ENCODE measurements at regions not wholly inside any gene's neighbourhood (a gene's known extent, or its start where the extent isn't known, plus 50 kb on each side); places are given as distances from the start of the nearest gene placed in this dataset.

DNA sequence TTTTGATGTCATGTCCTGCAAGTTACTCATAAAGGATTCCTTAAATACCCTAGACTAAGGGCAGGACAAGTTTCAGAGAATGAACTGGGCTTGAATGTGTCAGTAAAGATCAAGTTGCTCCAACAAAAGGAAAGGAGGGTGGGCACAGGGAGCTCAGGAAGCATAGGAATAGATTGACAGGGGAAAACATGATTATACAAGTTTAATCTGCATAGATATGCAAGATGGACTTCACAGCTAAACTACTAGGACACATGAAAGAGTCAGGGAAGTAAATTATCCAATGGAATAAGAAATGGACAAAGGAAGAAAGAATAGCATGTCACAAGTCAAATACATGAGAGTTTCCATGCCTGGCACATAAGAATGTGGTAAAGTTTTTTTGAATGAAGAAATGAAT lies 203.9 kb upstream of the SAMSN1 start:
- TF ChIP-seq, protein P1, sequence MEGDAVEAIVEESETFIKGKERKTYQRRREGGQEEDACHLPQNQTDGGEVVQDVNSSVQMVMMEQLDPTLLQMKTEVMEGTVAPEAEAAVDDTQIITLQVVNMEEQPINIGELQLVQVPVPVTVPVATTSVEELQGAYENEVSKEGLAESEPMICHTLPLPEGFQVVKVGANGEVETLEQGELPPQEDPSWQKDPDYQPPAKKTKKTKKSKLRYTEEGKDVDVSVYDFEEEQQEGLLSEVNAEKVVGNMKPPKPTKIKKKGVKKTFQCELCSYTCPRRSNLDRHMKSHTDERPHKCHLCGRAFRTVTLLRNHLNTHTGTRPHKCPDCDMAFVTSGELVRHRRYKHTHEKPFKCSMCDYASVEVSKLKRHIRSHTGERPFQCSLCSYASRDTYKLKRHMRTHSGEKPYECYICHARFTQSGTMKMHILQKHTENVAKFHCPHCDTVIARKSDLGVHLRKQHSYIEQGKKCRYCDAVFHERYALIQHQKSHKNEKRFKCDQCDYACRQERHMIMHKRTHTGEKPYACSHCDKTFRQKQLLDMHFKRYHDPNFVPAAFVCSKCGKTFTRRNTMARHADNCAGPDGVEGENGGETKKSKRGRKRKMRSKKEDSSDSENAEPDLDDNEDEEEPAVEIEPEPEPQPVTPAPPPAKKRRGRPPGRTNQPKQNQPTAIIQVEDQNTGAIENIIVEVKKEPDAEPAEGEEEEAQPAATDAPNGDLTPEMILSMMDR (IDR thresholded peaks at IDR 0.05): no peak
- Mint-ChIP-seq H3K27ac (ENCODE audit: unreplicated experiment) (no peak overlapping the region), H3K9me3 (ENCODE audit: unreplicated experiment) (peaks cover 16% of the 10 kb centered on the region), H3K27me3 (ENCODE audit: unreplicated experiment) (no peaks in the 10 kb centered on the region), H3K4me1 (ENCODE audit: unreplicated experiment) (no peaks in the 10 kb centered on the region), H3K4me3 (ENCODE audit: unreplicated experiment) (no peak overlapping the region), H3K36me3 (ENCODE audit: unreplicated experiment) (no peaks in the 10 kb centered on the region)
- no peak for DNase-seq (ENCODE audit: extremely low spot score, unreplicated experiment)

DNA sequence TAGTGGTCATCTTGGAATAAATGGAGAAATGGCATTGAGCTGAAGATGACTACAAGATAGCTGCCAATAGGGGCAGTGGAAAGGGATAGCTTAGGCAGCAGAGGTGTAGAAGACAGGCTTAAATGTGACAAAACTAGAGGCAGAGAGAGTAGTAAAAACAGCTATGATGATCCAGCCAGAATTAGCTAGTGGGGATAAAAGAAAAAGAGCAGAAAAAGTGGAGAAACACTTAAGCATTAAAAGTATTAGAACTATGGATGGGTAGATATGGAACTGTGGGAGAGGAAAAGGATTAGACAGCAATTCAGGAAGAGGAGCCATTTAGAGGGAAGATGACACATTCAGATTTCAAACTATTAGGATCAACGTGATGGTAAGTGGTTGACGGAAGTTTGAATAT lies 202.5 kb upstream of the SAMSN1 start:
- Mint-ChIP-seq H3K4me1 (ENCODE audit: unreplicated experiment) (no peaks in the 10 kb centered on the region), H3K27me3 (ENCODE audit: unreplicated experiment) (no peaks in the 10 kb centered on the region), H3K9me3 (ENCODE audit: unreplicated experiment) (peaks cover 15% of the 10 kb centered on the region), H3K36me3 (ENCODE audit: unreplicated experiment) (no peaks in the 10 kb centered on the region), H3K4me3 (ENCODE audit: unreplicated experiment) (no peak overlapping the region), H3K27ac (ENCODE audit: unreplicated experiment) (no peak overlapping the region)
- TF ChIP-seq, protein P1 (IDR thresholded peaks at IDR 0.05): no peak
- DNase-seq (ENCODE audit: extremely low spot score, unreplicated experiment): no peak

DNA sequence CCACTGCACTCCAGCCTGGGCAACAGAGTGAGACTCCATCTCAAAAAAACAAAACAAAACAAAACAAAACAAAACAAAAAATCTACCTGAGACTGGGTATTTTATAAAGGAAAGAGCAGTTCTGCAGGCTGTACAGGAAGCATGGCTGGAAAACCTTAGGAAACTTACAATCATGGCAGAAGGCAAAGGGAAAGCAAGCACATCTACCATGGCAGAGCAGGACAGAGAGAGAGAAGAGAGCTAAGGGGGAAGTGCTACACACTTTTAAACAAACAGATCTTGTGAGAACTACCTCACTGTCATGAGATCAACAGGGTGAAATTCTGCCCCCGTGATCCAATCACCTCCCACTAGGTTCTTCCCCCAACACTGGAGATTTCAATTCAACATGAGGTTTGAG lies 198.3 kb upstream of the SAMSN1 start:
- H3K27me3 Mint-ChIP-seq (ENCODE audit: unreplicated experiment): no peaks in the 10 kb centered on the region
- no peaks in the 10 kb centered on the region for H3K4me1 Mint-ChIP-seq (ENCODE audit: unreplicated experiment)

DNA sequence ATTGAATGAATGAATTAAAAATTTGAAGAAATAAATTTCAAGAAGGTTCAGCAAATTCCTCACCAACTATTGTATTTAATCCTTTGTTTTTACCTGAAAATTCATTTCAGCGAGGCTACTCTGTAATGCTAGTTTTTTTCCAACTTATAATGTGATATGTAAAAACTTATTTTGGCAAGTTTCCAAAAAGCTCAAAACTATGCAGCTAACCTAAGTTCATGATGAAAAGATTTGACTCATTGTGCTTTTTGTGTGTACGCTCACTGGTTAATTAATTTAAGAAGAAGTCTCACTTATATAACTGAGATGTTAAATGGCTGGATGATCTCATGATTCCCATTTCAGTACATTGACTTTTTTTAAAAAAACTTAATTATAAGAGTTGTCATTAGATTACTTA lies 196.0 kb upstream of the SAMSN1 start:
- Mint-ChIP-seq H3K27me3 (ENCODE audit: unreplicated experiment) (no peaks in the 10 kb centered on the region), H3K36me3 (ENCODE audit: unreplicated experiment) (no peaks in the 10 kb centered on the region), H3K4me1 (ENCODE audit: unreplicated experiment) (no peaks in the 10 kb centered on the region), H3K4me3 (ENCODE audit: unreplicated experiment) (no peak overlapping the region), H3K27ac (ENCODE audit: unreplicated experiment) (no peak overlapping the region), H3K9me3 (ENCODE audit: unreplicated experiment) (peaks cover 21% of the 10 kb centered on the region)
- no peak for DNase-seq (ENCODE audit: extremely low spot score, unreplicated experiment)
- TF ChIP-seq, protein P1 (IDR thresholded peaks at IDR 0.05): no peak

More for the DNA sequence above, 198.3 kb upstream of the SAMSN1 start:
- H3K4me3 Mint-ChIP-seq (ENCODE audit: unreplicated experiment): no peak overlapping the region
- H3K36me3 Mint-ChIP-seq (ENCODE audit: unreplicated experiment): no peaks in the 10 kb centered on the region
- peaks cover 21% of the 10 kb centered on the region for H3K9me3 Mint-ChIP-seq (ENCODE audit: unreplicated experiment)
- TF ChIP-seq, protein P1 (IDR thresholded peaks at IDR 0.05): no peak
- DNase-seq (ENCODE audit: extremely low spot score, unreplicated experiment): no peak
- H3K27ac Mint-ChIP-seq (ENCODE audit: unreplicated experiment): no peak overlapping the region

DNA sequence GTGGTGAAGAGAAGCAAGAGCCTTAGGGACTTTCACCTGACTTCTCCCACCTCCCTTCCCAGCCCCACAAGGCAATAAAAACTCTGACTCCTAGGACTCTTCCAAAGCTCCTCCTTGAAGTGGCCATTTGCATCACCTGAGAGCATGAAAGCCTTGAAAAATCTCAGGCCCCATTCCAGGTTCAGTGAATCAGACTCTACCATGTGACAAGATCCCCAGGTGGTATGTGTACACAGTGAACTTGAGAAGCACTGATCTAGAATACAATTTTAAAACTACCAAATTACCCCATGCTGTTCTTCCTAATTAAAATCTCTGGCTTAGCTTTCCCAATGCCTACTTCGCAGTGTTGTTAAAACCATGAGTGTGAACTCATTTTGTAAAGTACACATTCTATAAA lies 195.1 kb upstream of the SAMSN1 start:
- DNase-seq (ENCODE audit: extremely low spot score, unreplicated experiment): no peak
- no peaks in the 10 kb centered on the region for H3K27me3 Mint-ChIP-seq (ENCODE audit: unreplicated experiment)
- H3K4me3 Mint-ChIP-seq (ENCODE audit: unreplicated experiment): no peak overlapping the region
- TF ChIP-seq, protein P1 (IDR thresholded peaks at IDR 0.05): no peak
- no peaks in the 10 kb centered on the region for H3K36me3 Mint-ChIP-seq (ENCODE audit: unreplicated experiment)
- H3K9me3 Mint-ChIP-seq (ENCODE audit: unreplicated experiment): peaks cover 20% of the 10 kb centered on the region
- no peaks in the 10 kb centered on the region for H3K4me1 Mint-ChIP-seq (ENCODE audit: unreplicated experiment)
- no peak overlapping the region for H3K27ac Mint-ChIP-seq (ENCODE audit: unreplicated experiment)
